CD14-positive monocyte (primary cell): ENCODE measurements at regions not wholly inside any gene's neighbourhood (a gene's known extent, or its start where the extent isn't known, plus 50 kb on each side); places are given as distances from the start of the nearest gene placed in this dataset.

ENCODE experiments used
- DNase-seq, 3 donors: peaks; one replicate each; pipeline ENCODE4 v3.0.0-alpha.2; 2011 to 2022
- H2AFZ ChIP-seq: 2 replicates; pipeline ENCODE4 v1.6.0; 2012; ENCODE audit warnings: mild to moderate bottlenecking, low read depth, low read length, inconsistent platforms; ENCODE audit not compliant: insufficient read depth, poor library complexity, severe bottlenecking
- H3K27ac ChIP-seq, 2 donors: 1 replicate in 1 of 2; 2 replicates in 1 of 2; pipeline ENCODE4 v1.5.1; 2012 to 2013; ENCODE audit warnings: low read length in 2 of 2, control low read depth in 1 of 2, inconsistent platforms in 1 of 2, low read depth in 1 of 2, mild to moderate bottlenecking in 1 of 2
- H3K27me3 ChIP-seq, 2 donors: one replicate each; pipeline versions ENCODE4 v1.6.0 to v1.6.1; 2011 to 2013; ENCODE audit warnings: low read length in 2 of 2; ENCODE audit not compliant: control insufficient read depth in 2 of 2, insufficient read depth in 2 of 2
- H3K36me3 ChIP-seq, 2 donors: replicated peaks in 1 of 2; 1 replicate in 1 of 2; 2 replicates in 1 of 2; pipeline versions ENCODE4 v1.5.1 to v1.6.1; 2012 to 2013; ENCODE audit warnings: low read length in 2 of 2, control low read depth in 1 of 2, inconsistent platforms in 1 of 2, mild to moderate bottlenecking in 1 of 2; ENCODE audit not compliant: insufficient read depth in 2 of 2, control insufficient read depth in 1 of 2
- H3K4me1 ChIP-seq, 2 donors: 1 replicate in 1 of 2; 2 replicates in 1 of 2; pipeline versions ENCODE4 v1.5.1 to v1.6.1; 2012 to 2013; ENCODE audit warnings: low read length in 2 of 2, control low read depth in 1 of 2, inconsistent platforms in 1 of 2, mild to moderate bottlenecking in 1 of 2, moderate library complexity in 1 of 2; ENCODE audit not compliant: insufficient read depth in 2 of 2, control insufficient read depth in 1 of 2
- H3K4me2 ChIP-seq: replicated peaks from 2 replicates; pipeline ENCODE3; 2012; ENCODE audit warnings: low read length, moderate library complexity, mild to moderate bottlenecking; ENCODE audit not compliant: poor library complexity, severe bottlenecking; ENCODE audit errors: extremely low read depth
- H3K4me3 ChIP-seq, 3 experiments: fragments of 200-600 bp in 1 of 3; sonication (generic) in 1 of 3; replicated peaks in 1 of 3; 1 replicate in 2 of 3; 2 replicates in 1 of 3; pipeline ENCODE4 v1.5.1; 2011 to 2013; ENCODE audit warnings: low read length in 3 of 3, mild to moderate bottlenecking in 3 of 3, control low read depth in 2 of 3, low read depth in 2 of 3, inconsistent platforms in 1 of 3, moderate library complexity in 1 of 3
- H3K79me2 ChIP-seq: 2 replicates; pipeline ENCODE4 v1.6.0; 2012; ENCODE audit warnings: mild to moderate bottlenecking, control low read depth, inconsistent platforms, low read length, moderate library complexity; ENCODE audit not compliant: insufficient read depth
- H3K9ac ChIP-seq: 2 replicates; pipeline ENCODE4 v1.6.0; 2017; ENCODE audit warnings: low read length, mild to moderate bottlenecking; ENCODE audit not compliant: insufficient read depth, poor library complexity, severe bottlenecking
- H3K9me3 ChIP-seq, 2 donors: replicated peaks in 1 of 2; 1 replicate in 1 of 2; 2 replicates in 1 of 2; pipeline versions ENCODE4 v1.5.1 to v1.6.1; 2012 to 2013; ENCODE audit warnings: low read length in 2 of 2, control low read depth in 1 of 2; ENCODE audit not compliant: control insufficient read depth in 1 of 2, insufficient read depth in 1 of 2
- H4K20me1 ChIP-seq: 2 replicates; pipeline ENCODE4 v1.6.0; 2012; ENCODE audit warnings: mild to moderate bottlenecking, low read length, control low read depth, moderate library complexity; ENCODE audit not compliant: insufficient read depth
- H3K27ac Mint-ChIP-seq, 7 donors: one replicate each; pipeline ENCODE4 v1.8.0; 2020; ENCODE audit warnings: mild to moderate bottlenecking in 7 of 7, mixed read lengths in 7 of 7, moderate library complexity in 6 of 7, inconsistent platforms in 2 of 7
- H3K27me3 Mint-ChIP-seq, 3 donors: one replicate each; pipeline ENCODE4 v1.8.0; 2021 to 2022; ENCODE audit warnings: low read depth in 3 of 3, mild to moderate bottlenecking in 3 of 3, mixed read lengths in 3 of 3, moderate library complexity in 3 of 3, inconsistent platforms in 1 of 3
- H3K36me3 Mint-ChIP-seq, 2 donors: one replicate each; pipeline ENCODE4 v1.8.0; 2020; ENCODE audit warnings: mixed read lengths in 2 of 2, inconsistent platforms in 1 of 2, mild to moderate bottlenecking in 1 of 2
- H3K4me1 Mint-ChIP-seq: one replicate; pipeline ENCODE4 v1.8.0; 2020; ENCODE audit warnings: mild to moderate bottlenecking, mixed read lengths
- H3K4me3 Mint-ChIP-seq, 2 donors: one replicate each; pipeline ENCODE4 v1.8.0; 2020; ENCODE audit warnings: mild to moderate bottlenecking in 2 of 2, mixed read lengths in 2 of 2, moderate library complexity in 1 of 2
- H3K9me3 Mint-ChIP-seq, 7 donors: one replicate each; pipeline ENCODE4 v1.8.0; 2020 to 2022; ENCODE audit warnings: mixed read lengths in 7 of 7, mild to moderate bottlenecking in 6 of 7, moderate library complexity in 6 of 7, inconsistent platforms in 2 of 7
- CTCF ChIP-seq: fragments of 200-600 bp; IDR thresholded peaks from one replicate; pipeline ENCODE4 v1.8.0; 2022; ENCODE audit warnings: antibody characterized with exemption, mild to moderate bottlenecking
- WGBS: methylation state at CpG from one replicate; pipeline ENCODE4 v1.1.5; 2013; ENCODE audit warnings: missing lambda C conversion rate; ENCODE audit not compliant: insufficient coverage; 5-methylcytosine and 5-hydroxymethylcytosine counted together
- intact Hi-C, 2 donors: fragments of 100-400 bp; cut with micrococcal nuclease; formaldehyde crosslinking; loops; one replicate each; pipeline versions ENCODE4 v1.15.0 to v1.15.1; 2023

GRCh38 chr15:36498916-36499315 is 80.5 kb upstream of the CDIN1 start:
- H3K4me1 Mint-ChIP-seq, result no peaks in the 10 kb centered on the region
- no peaks in the 10 kb centered on the region for H3K36me3 Mint-ChIP-seq
- Histone ChIP-seq H3K4me2 (no peak overlapping the region), H3K27ac (no peak overlapping the region), H3K36me3 (no peaks in the 10 kb centered on the region), H3K79me2 (no peaks in the 10 kb centered on the region), H3K4me3 (no peak overlapping the region), H4K20me1 (no peaks in the 10 kb centered on the region), H2AFZ (no peak overlapping the region), H3K9me3 (no peaks in the 10 kb centered on the region), H3K9ac (no peak overlapping the region), H3K4me1 (no peaks in the 10 kb centered on the region), H3K27me3 (no peaks in the 10 kb centered on the region)
- peaks cover 2 to 5% (median 3%) of the 10 kb centered on the region in 3 donors for H3K27me3 Mint-ChIP-seq
- no peak for TF ChIP-seq CTCF
- intact Hi-C loops, result no loop called here
- H3K4me3 Mint-ChIP-seq, result no peak overlapping the region
- H3K9me3 Mint-ChIP-seq, result peaks cover 0 to 1% (median 0%) of the 10 kb centered on the region in 7 donors
- WGBS, result no CpG with 5 or more reads among the region's 2 CpGs
- no peak for DNase-seq
- H3K27ac Mint-ChIP-seq, result no peak overlapping the region

GRCh38 chr15:36499412-36500389 is 79.7 kb upstream of the CDIN1 start:
- no peaks in the 10 kb centered on the region for H4K20me1 ChIP-seq
- no peak overlapping the region for H3K4me3 Mint-ChIP-seq
- H3K27ac Mint-ChIP-seq, result no peak overlapping the region
- H3K27me3 Mint-ChIP-seq, result peaks cover 2 to 5% (median 3%) of the 10 kb centered on the region in 3 donors
- intact Hi-C loops, result no loop called here
- no peaks in the 10 kb centered on the region for H3K36me3 Mint-ChIP-seq
- no peak overlapping the region for H3K9ac ChIP-seq
- H3K27me3 ChIP-seq, result no peaks in the 10 kb centered on the region
- no peaks in the 10 kb centered on the region for H3K4me1 ChIP-seq
- 83% methylated on average over 1 of the region's 6 CpGs for WGBS
- H3K27ac ChIP-seq, result no peak overlapping the region
- no peaks in the 10 kb centered on the region for H3K9me3 ChIP-seq
- H3K4me1 Mint-ChIP-seq, result no peaks in the 10 kb centered on the region
- no peaks in the 10 kb centered on the region for H3K9me3 Mint-ChIP-seq
- H3K79me2 ChIP-seq, result no peaks in the 10 kb centered on the region
- no peak overlapping the region for H3K4me2 ChIP-seq
- DNase-seq, result no peak
- no peaks in the 10 kb centered on the region for H3K36me3 ChIP-seq
- no peak overlapping the region for H3K4me3 ChIP-seq
- no peak overlapping the region for H2AFZ ChIP-seq
- TF ChIP-seq CTCF, result no peak
